ENCODE measurements at regions not wholly inside any gene's neighbourhood (a gene's known extent, or its start where the extent isn't known, plus 50 kb on each side); places are given as distances from the start of the nearest gene placed in this dataset.

DNA sequence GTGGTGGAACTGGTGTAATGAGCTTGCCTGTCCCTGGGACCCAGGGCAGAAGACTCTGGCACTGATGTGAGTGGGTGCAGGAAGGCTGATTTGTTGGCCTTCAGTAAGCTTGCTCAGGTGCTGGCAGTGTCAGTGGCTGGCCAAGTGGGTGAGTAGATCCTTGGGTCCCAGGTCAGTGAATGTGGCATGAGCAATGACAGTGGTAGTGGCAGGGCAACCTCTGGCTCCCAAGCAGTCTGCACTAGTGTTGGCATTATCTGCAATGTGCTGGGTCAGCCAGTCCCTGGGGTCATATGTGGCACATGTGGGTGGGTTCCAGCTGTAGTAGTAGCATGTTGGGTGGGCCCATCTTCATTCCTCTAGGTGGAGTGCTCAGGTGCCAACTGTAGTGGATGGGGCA lies 640.9 kb upstream of the GRM3 start:
- Histone ChIP-seq H4K20me1 (ENCODE audit: insufficient read depth, low read length) (no peaks in the 10 kb centered on the region), H3K4me2 (ENCODE audit: insufficient read depth, low read length) (no peak overlapping the region)
- DNase-seq = no peak

DNA sequence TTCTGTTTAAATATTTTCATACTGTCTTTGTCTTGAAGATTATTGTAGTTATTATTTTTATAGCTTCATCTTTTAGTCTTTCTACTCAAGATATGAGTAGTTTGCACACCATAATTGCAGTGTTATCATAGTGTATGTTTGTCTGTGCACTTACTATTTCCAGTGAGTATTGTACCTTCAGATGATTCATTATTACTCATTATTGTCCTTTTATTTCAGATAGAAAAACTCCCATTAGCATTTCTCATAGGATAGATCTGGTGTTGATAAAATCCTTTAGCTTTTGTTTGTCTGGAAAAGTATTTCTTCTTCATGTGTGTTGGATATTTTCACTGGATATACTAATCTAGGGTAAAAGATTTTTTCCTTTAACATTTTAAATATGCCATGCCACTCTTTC lies 646.2 kb upstream of the GRM3 start:
- ATAC-seq (ENCODE audit: insufficient read depth, low read depth) (no peak), DNase-seq (no peak)
- H3K4me3 ChIP-seq (ENCODE audit: low read depth in 1 of 2, low read length in 2 of 2) = no peak overlapping the region
- H3K27ac ChIP-seq (ENCODE audit: low read length) = no peak overlapping the region
- no peaks in the 10 kb centered on the region for H3K36me3 ChIP-seq (ENCODE audit: insufficient read depth, low read length)
- no peak overlapping the region for H3K9ac ChIP-seq (ENCODE audit: low read depth, low read length)
- no peaks in the 10 kb centered on the region for H3K4me1 ChIP-seq (ENCODE audit: insufficient read depth, low read length)
- TF ChIP-seq, protein P1, sequence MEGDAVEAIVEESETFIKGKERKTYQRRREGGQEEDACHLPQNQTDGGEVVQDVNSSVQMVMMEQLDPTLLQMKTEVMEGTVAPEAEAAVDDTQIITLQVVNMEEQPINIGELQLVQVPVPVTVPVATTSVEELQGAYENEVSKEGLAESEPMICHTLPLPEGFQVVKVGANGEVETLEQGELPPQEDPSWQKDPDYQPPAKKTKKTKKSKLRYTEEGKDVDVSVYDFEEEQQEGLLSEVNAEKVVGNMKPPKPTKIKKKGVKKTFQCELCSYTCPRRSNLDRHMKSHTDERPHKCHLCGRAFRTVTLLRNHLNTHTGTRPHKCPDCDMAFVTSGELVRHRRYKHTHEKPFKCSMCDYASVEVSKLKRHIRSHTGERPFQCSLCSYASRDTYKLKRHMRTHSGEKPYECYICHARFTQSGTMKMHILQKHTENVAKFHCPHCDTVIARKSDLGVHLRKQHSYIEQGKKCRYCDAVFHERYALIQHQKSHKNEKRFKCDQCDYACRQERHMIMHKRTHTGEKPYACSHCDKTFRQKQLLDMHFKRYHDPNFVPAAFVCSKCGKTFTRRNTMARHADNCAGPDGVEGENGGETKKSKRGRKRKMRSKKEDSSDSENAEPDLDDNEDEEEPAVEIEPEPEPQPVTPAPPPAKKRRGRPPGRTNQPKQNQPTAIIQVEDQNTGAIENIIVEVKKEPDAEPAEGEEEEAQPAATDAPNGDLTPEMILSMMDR (IDR thresholded peaks at IDR 0.05; ENCODE audit: borderline replicate concordance, extremely low read depth, low read length, poor library complexity, severe bottlenecking) = no peak
- no peak for TF ChIP-seq EZH2 (IDR thresholded peaks at IDR 0.05; ENCODE audit: borderline replicate concordance, low read depth, low read length, severe bottlenecking)
- H3K79me2 ChIP-seq (ENCODE audit: insufficient read depth, low read length) = no peaks in the 10 kb centered on the region
- H2AFZ ChIP-seq (ENCODE audit: low read depth, low read length) = no peak overlapping the region
- no peaks in the 10 kb centered on the region for H3K27me3 ChIP-seq (ENCODE audit: insufficient read depth, low read length, poor library complexity)
- peaks cover 2% of the 10 kb centered on the region for H3K9me3 ChIP-seq (ENCODE audit: insufficient read depth, low read length, severe bottlenecking)
- H3K4me2 ChIP-seq (ENCODE audit: insufficient read depth, low read length) = no peak overlapping the region
- no peaks in the 10 kb centered on the region for H4K20me1 ChIP-seq (ENCODE audit: insufficient read depth, low read length)

More for the DNA sequence above, 640.9 kb upstream of the GRM3 start:
- no peak overlapping the region for H3K9ac ChIP-seq (ENCODE audit: low read depth, low read length)
- ATAC-seq (ENCODE audit: insufficient read depth, low read depth) = no peak
- H2AFZ ChIP-seq (ENCODE audit: low read depth, low read length) = no peak overlapping the region
- H3K27me3 ChIP-seq (ENCODE audit: insufficient read depth, low read length, poor library complexity) = no peaks in the 10 kb centered on the region
- no peaks in the 10 kb centered on the region for H3K4me1 ChIP-seq (ENCODE audit: insufficient read depth, low read length)
- H3K4me3 ChIP-seq (ENCODE audit: low read depth in 1 of 2, low read length in 2 of 2) = no peak overlapping the region
- peaks cover 3% of the 10 kb centered on the region for H3K9me3 ChIP-seq (ENCODE audit: insufficient read depth, low read length, severe bottlenecking)
- no peak overlapping the region for H3K27ac ChIP-seq (ENCODE audit: low read length)
- H3K36me3 ChIP-seq (ENCODE audit: insufficient read depth, low read length) = no peaks in the 10 kb centered on the region
- H3K79me2 ChIP-seq (ENCODE audit: insufficient read depth, low read length) = no peaks in the 10 kb centered on the region
- TF ChIP-seq, protein P1 (IDR thresholded peaks at IDR 0.05; ENCODE audit: borderline replicate concordance, extremely low read depth, low read length, poor library complexity, severe bottlenecking) = no peak
- no peak for TF ChIP-seq EZH2 (IDR thresholded peaks at IDR 0.05; ENCODE audit: borderline replicate concordance, low read depth, low read length, severe bottlenecking)

DNA sequence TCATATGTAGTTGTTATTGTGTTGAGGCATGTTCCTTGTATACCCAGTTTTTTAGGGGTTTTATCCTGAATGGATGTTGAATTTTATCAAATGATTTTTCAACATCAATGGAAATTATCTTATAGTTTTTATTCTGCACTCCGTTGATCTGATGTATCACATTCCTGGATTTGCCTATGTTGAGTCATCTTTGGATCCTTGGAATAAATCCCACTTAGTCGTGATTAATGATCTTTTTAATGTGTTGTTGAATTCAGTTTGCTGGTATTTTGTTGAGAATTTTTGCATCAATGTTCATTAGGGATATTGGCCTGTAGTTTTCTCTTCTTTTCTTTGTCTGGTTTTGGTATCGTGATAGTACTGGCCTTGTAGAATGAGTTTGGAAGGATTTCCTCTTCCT lies 648.6 kb upstream of the GRM3 start:
- no peak for TF ChIP-seq EZH2 (IDR thresholded peaks at IDR 0.05; ENCODE audit: borderline replicate concordance, low read depth, low read length, severe bottlenecking)
- TF ChIP-seq, protein P1 (IDR thresholded peaks at IDR 0.05; ENCODE audit: borderline replicate concordance, extremely low read depth, low read length, poor library complexity, severe bottlenecking) = no peak
- Histone ChIP-seq H3K27me3 (ENCODE audit: insufficient read depth, low read length, poor library complexity) (no peaks in the 10 kb centered on the region), H3K9ac (ENCODE audit: low read depth, low read length) (no peak overlapping the region), H3K27ac (ENCODE audit: low read length) (no peak overlapping the region), H3K4me1 (ENCODE audit: insufficient read depth, low read length) (no peaks in the 10 kb centered on the region), H2AFZ (ENCODE audit: low read depth, low read length) (no peak overlapping the region), H3K9me3 (ENCODE audit: insufficient read depth, low read length, severe bottlenecking) (no peaks in the 10 kb centered on the region), H3K79me2 (ENCODE audit: insufficient read depth, low read length) (no peaks in the 10 kb centered on the region), H3K4me2 (ENCODE audit: insufficient read depth, low read length) (no peak overlapping the region), H3K4me3 (ENCODE audit: low read depth in 1 of 2, low read length in 2 of 2) (no peak overlapping the region), H4K20me1 (ENCODE audit: insufficient read depth, low read length) (no peaks in the 10 kb centered on the region), H3K36me3 (ENCODE audit: insufficient read depth, low read length) (no peaks in the 10 kb centered on the region)
- DNase-seq (no peak), ATAC-seq (ENCODE audit: insufficient read depth, low read depth) (no peak)

DNA sequence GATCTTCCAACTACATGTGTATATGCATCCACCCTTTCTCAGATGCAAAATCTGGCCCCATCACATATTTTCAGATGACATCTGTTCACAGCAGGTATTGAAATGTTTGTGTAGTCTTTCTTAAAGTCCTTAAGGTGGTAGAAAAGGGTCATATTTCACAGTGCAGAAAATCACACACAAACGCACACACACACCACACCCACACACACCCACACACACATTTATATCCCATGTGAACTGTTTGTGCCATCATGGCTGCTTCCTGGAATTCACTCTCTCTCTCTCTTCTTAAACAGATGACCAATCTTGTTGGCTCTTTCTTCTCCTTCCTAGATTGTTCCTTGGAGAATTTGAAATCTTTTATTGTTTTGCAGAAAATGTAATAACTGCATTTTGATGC lies 663.0 kb upstream of the GRM3 start:
- Histone ChIP-seq H3K9ac (ENCODE audit: low read depth, low read length) (no peak overlapping the region), H3K4me3 (ENCODE audit: low read depth in 1 of 2, low read length in 2 of 2) (no peak overlapping the region), H3K36me3 (ENCODE audit: insufficient read depth, low read length) (no peaks in the 10 kb centered on the region), H3K27ac (ENCODE audit: low read length) (no peak overlapping the region), H3K9me3 (ENCODE audit: insufficient read depth, low read length, severe bottlenecking) (no peaks in the 10 kb centered on the region), H2AFZ (ENCODE audit: low read depth, low read length) (no peak overlapping the region), H4K20me1 (ENCODE audit: insufficient read depth, low read length) (no peaks in the 10 kb centered on the region), H3K4me1 (ENCODE audit: insufficient read depth, low read length) (no peaks in the 10 kb centered on the region), H3K79me2 (ENCODE audit: insufficient read depth, low read length) (no peaks in the 10 kb centered on the region), H3K4me2 (ENCODE audit: insufficient read depth, low read length) (no peak overlapping the region), H3K27me3 (ENCODE audit: insufficient read depth, low read length, poor library complexity) (no peaks in the 10 kb centered on the region)
- no peak for TF ChIP-seq EZH2 (IDR thresholded peaks at IDR 0.05; ENCODE audit: borderline replicate concordance, low read depth, low read length, severe bottlenecking)
- TF ChIP-seq, protein P1 (IDR thresholded peaks at IDR 0.05; ENCODE audit: borderline replicate concordance, extremely low read depth, low read length, poor library complexity, severe bottlenecking) = no peak
- no peak for DNase-seq
- ATAC-seq (ENCODE audit: insufficient read depth, low read depth) = no peak
